ENCODE measurements at regions not wholly inside any gene's neighbourhood (a gene's known extent, or its start where the extent isn't known, plus 50 kb on each side); places are given as distances from the start of the nearest gene placed in this dataset.
A peak's percentile ranks its signal among the peaks of the same experiment; 100 is the strongest.
"Not testable (repeated sequence)": the region's sequence is repeated elsewhere in the genome, so short reads cannot be mapped to it uniquely, and the experiment has no call there.

DNA sequence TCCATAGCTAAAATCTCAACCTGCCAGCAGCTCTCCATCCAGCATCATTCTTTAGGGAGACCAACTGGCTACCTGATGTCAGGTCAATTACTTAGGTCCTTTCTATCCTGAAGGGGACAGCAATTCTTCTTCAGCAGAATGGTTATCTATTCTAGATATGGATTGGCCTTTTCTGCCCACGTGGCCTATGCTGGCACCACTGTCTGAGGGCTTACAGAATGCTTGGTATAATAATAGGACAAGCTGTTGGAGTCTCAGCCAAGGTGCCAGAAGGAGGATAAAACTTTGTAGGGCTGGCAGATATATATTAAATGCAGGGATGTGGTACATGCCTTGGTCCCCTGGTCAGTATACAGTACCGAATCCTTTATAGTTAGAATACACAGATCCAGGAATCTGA, 89.8 kb upstream of the C1GALT1C1 start:
- no peak for DNase-seq (ENCODE audit: extremely low read depth in 1 of 2, low read depth in 1 of 2)

DNA sequence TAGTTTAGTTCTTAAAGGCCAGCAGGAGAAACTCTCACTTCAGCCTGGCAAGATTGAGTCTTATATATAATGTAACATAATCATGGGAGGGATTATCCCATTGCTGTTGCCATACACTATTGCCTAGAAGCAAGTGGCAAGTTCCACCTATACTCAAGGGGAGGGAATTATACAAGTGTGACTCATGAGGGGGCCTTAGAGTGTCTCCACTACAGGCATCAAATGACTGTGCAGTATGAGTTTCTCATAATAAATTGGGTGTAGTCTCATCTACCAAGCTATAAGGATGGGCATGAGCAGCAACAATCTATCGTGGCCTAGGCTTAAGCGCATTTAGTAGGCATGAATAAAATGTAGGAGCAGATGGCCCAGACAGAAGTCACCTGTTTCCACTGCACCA, 89.1 kb upstream of the C1GALT1C1 start:
- DNase-seq (ENCODE audit: extremely low read depth in 1 of 2, low read depth in 1 of 2) = no peak

DNA sequence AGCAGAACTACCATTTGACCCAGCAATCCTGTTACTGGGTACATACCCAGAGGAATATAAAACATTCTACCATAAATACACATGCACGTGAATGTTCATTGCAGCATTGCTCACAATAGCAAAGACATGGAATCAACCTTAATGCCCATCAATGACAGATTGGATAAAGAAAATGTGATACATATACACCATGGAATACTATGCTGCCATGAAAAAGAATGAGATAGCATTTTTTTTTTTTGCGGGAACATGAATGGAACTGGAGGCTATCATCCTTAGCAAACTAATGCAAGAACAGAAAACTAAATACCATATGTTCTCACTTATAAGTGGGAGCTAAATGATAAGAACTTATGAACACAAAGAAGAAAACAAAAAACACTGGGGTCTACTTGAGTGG, 72.5 kb upstream of the C1GALT1C1 start:
- not testable (repeated sequence) for DNase-seq (ENCODE audit: extremely low read depth in 1 of 2, low read depth in 1 of 2)

DNA sequence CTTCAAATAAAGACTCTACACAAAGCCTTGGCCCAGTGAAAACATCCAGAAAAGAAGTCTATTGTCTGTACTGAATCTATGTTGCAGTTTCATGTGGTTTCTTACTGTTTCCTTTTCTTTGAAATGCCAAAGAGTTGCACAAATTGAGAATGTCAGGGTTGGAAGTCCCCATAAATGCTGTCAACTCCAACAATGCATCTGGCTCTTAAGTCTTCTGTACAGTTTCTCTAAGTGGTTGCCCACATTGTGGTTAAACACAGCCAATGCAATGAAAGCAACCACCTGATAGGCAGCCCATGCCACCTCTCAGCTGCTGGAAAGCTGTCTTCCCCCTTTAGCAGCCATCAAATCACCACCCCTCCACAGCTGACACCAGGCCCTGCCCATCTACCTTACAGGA, 67.2 kb upstream of the C1GALT1C1 start:
- DNase-seq (ENCODE audit: extremely low read depth in 1 of 2, low read depth in 1 of 2) = peak in 1 of 2 donors; percentile 26

DNA sequence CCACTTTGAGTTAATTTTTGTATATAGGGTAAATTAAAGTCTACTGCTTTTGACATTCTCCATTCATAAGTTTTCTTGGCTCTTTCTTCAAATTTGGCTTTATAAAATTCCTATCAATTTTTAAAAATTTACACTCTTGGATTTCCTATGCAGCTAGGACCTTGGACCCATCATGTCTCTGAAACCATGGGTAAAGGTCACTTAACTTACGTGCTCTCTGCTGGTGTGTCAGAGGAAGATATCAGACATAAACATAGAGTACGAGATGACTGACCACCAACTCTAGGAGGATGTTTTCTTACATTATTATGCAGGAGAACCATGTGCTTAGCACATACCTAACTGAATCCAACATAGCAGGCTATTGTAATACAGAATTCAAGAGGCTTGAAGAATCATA, 62.5 kb upstream of the C1GALT1C1 start:
- no peak for DNase-seq (ENCODE audit: extremely low read depth in 1 of 2, low read depth in 1 of 2)

DNA sequence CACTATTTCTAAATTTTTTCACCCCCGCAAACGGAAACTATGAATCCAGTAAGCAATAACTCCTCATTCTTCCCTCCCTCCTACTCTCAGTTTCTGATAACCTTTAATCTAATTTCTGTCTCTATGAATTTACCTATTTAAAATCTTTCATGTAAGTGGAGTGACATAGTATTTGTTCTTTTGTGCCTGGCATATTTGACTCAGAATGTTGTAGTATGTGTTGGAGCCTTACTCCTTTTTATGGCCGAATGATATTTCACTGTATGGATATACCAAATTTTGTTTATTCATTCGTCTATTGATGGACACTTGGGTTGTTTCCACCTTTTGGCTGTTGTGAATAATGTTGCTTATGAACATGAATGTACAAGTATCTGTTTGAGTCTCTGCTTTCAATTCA, 61.1 kb upstream of the C1GALT1C1 start:
- no peak for DNase-seq (ENCODE audit: extremely low read depth in 1 of 2, low read depth in 1 of 2)

DNA sequence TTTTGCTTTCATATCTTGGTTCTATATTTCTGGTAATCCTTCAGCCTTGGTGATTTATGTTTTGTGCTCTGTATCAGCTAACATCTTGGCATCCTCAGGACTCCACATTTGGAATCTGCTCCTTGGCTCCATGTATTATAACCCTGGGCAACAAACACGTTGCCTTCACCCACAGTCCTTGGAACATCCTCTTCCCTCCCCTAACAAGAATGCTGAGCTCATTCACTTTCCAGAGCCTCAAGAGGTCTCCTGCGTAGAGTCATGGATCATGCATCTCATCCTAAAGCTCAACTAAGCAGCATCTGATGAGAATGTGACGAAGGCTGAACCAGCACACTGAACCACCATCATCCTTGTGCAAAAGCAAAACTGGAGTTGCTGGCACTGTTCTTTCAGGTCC, 60.5 kb upstream of the C1GALT1C1 start:
- no peak for DNase-seq (ENCODE audit: extremely low read depth in 1 of 2, low read depth in 1 of 2)

DNA sequence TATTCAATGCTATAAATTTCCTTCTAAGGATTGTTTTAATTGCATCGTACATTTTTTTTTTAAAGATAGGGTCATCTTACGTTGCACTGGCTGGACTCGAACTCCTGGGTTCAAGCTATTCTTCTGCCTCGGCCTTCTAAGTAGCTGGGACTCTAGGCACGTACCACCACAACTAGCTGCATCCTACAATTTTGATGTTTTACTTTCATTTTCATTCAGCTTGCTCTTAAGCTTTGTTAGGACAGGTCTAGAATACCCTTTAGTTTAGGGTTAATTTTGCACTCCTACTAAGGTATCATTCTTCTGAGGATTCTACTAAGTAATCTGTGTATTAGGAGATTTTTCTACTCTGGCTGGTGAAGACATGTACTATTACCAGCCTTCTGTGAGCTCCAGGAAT, 50.2 kb upstream of the C1GALT1C1 start:
- DNase-seq (ENCODE audit: extremely low read depth in 1 of 2, low read depth in 1 of 2) = no peak
